Neutrophil (primary cell): ENCODE measurements at regions not wholly inside any gene's neighbourhood (a gene's known extent, or its start where the extent isn't known, plus 50 kb on each side); places are given as distances from the start of the nearest gene placed in this dataset.
"Not testable (repeated sequence)": the region's sequence is repeated elsewhere in the genome, so short reads cannot be mapped to it uniquely, and the experiment has no call there.

Source experiments
- H3K27ac ChIP-seq: fragments of 200-600 bp; sonication (generic); 2 replicates; pipeline ENCODE4 v1.5.1; 2016; ENCODE audit warnings: mild to moderate bottlenecking, moderate library complexity
- H3K27me3 ChIP-seq: fragments of 200-600 bp; sonication (generic); 2 replicates; pipeline ENCODE4 v1.6.0; 2016; ENCODE audit warnings: mild to moderate bottlenecking
- H3K36me3 ChIP-seq: fragments of 200-600 bp; sonication (generic); 2 replicates; pipeline ENCODE4 v1.5.1; 2017
- H3K4me1 ChIP-seq, 2 experiments: fragments of 200-600 bp in 1 of 2; sonication (generic) in 1 of 2; 1 replicate in 1 of 2; 2 replicates in 1 of 2; pipeline versions ENCODE4 v1.5.1 to v1.6.1; 2013 to 2016; ENCODE audit warnings: low read depth in 1 of 2, low read length in 1 of 2, mild to moderate bottlenecking in 1 of 2, moderate library complexity in 1 of 2; ENCODE audit not compliant: control insufficient read depth in 1 of 2, insufficient read depth in 1 of 2
- H3K4me3 ChIP-seq, 2 experiments: fragments of 200-600 bp in 1 of 2; sonication (generic) in 1 of 2; 1 replicate in 1 of 2; 2 replicates in 1 of 2; pipeline ENCODE4 v1.5.1; 2013 to 2016; ENCODE audit warnings: low read depth in 1 of 2, low read length in 1 of 2, mild to moderate bottlenecking in 1 of 2, moderate library complexity in 1 of 2
- H3K9me3 ChIP-seq: fragments of 200-600 bp; sonication (generic); 2 replicates; pipeline ENCODE4 v1.5.1; 2016
- CTCF ChIP-seq: fragments of 200-600 bp; sonication (generic); IDR thresholded peaks from 2 replicates; pipeline ENCODE4 v1.5.1; 2016; ENCODE audit warnings: antibody characterized with exemption

- H3K9me3 ChIP-seq = no peaks in the 10 kb centered on the region
- TF ChIP-seq CTCF = no peak
- no peak overlapping the region for H3K4me3 ChIP-seq
- no peaks in the 10 kb centered on the region for H3K36me3 ChIP-seq
- peaks cover 74% of the 10 kb centered on the region for H3K27me3 ChIP-seq
- H3K4me1 ChIP-seq = no peaks in the 10 kb centered on the region
- H3K27ac ChIP-seq = no peak overlapping the region
These were observed 124.2 kb downstream of the BRD1 start for GRCh38 chr22:49703505-49703904.

GRCh38 chr22:49702068-49702397 is 125.6 kb downstream of the BRD1 start:
- Histone ChIP-seq H3K27me3 (peaks cover 60% of the 10 kb centered on the region), H3K27ac (no peak overlapping the region), H3K4me3 (no peak overlapping the region), H3K36me3 (no peaks in the 10 kb centered on the region), H3K4me1 (no peaks in the 10 kb centered on the region), H3K9me3 (no peaks in the 10 kb centered on the region)
- TF ChIP-seq CTCF = no peak

GRCh38 chr22:49701380-49702067 is 126.1 kb downstream of the BRD1 start:
- Histone ChIP-seq H3K9me3 (no peaks in the 10 kb centered on the region), H3K4me1 (no peaks in the 10 kb centered on the region), H3K27me3 (peaks cover 55% of the 10 kb centered on the region), H3K36me3 (no peaks in the 10 kb centered on the region), H3K27ac (no peak overlapping the region), H3K4me3 (no peak overlapping the region)
- TF ChIP-seq CTCF = peak; percentile 55

GRCh38 chr22:49699928-49700498 is 127.7 kb downstream of the BRD1 start:
- H3K9me3 ChIP-seq = no peaks in the 10 kb centered on the region

GRCh38 chr22:49699476-49699875 is 128.2 kb downstream of the BRD1 start:
- H3K27ac ChIP-seq = no peak overlapping the region
- no peaks in the 10 kb centered on the region for H3K9me3 ChIP-seq
- TF ChIP-seq CTCF = no peak
- peaks cover 35% of the 10 kb centered on the region for H3K27me3 ChIP-seq
- H3K4me3 ChIP-seq = no peak overlapping the region
- H3K36me3 ChIP-seq = no peaks in the 10 kb centered on the region
- no peaks in the 10 kb centered on the region for H3K4me1 ChIP-seq

More at GRCh38 chr22:49699928-49700498, 127.7 kb downstream of the BRD1 start:
- Histone ChIP-seq H3K27ac (no peak overlapping the region), H3K4me3 (no peak overlapping the region), H3K36me3 (no peaks in the 10 kb centered on the region), H3K27me3 (peaks cover 40% of the 10 kb centered on the region), H3K4me1 (no peaks in the 10 kb centered on the region)
- no peak for TF ChIP-seq CTCF

- H3K4me3 ChIP-seq, H3K4me1 ChIP-seq, H3K36me3 ChIP-seq, H3K9me3 ChIP-seq, H3K27ac ChIP-seq: not testable (repeated sequence)
- H3K27me3 ChIP-seq = peaks cover 26% of the 10 kb centered on the region
These were observed 129.1 kb downstream of the BRD1 start for GRCh38 chr22:49698616-49699015.
